Motor neuron (in vitro differentiated cells): ENCODE measurements at regions not wholly inside any gene's neighbourhood (a gene's known extent, or its start where the extent isn't known, plus 50 kb on each side); places are given as distances from the start of the nearest gene placed in this dataset.

ENCODE experiments used
- ATAC-seq, 8 experiments: fragments of 200-7000 bp; cut with Tn5 transposase; replicated peaks in 6 of 8; 2 replicates each; pipeline ENCODE4 v1.8.0; 2021; ENCODE audit warnings: mild to moderate bottlenecking in 8 of 8, moderate library complexity in 8 of 8
- H3K27ac ChIP-seq, 2 donors: fragments of 250-450 bp; sonication (Bioruptor Pico); 2 replicates each; pipeline ENCODE4 v1.9.0; 2021; ENCODE audit warnings: antibody characterized with exemption in 2 of 2, mild to moderate bottlenecking in 2 of 2, moderate library complexity in 1 of 2
- H3K4me1 ChIP-seq, 2 donors: fragments of 250-450 bp; sonication (Bioruptor Pico); replicated peaks in 1 of 2; 2 replicates each; pipeline ENCODE4 v1.6.1; 2021; ENCODE audit warnings: antibody characterized with exemption in 2 of 2, mild to moderate bottlenecking in 2 of 2, moderate library complexity in 1 of 2
- H3K4me3 ChIP-seq, 5 donors: fragments of 250-450 bp; sonication (Bioruptor Pico); 2 replicates each; pipeline ENCODE4 v1.9.0; 2021; ENCODE audit warnings: antibody characterized with exemption in 5 of 5, mild to moderate bottlenecking in 5 of 5, moderate library complexity in 4 of 5
- WGBS, 10 experiments: fragments of 450-650 bp; shearing (Covaris generic); methylation state at CpG; one replicate each; pipeline ENCODE4 v1.0.0; 2022; 5-methylcytosine and 5-hydroxymethylcytosine counted together
- in situ Hi-C, 9 experiments: fragments of 400-800 bp; cut with MboI; loops; one replicate each; pipeline ENCODE4 v1.15.0; 2021; ENCODE audit warnings: low sequenced_read_pairs in 9 of 9, low pct_unique_long_range_greater_than_20kb in 2 of 9; ENCODE audit not compliant: unreplicated experiment in 9 of 9

DNA sequence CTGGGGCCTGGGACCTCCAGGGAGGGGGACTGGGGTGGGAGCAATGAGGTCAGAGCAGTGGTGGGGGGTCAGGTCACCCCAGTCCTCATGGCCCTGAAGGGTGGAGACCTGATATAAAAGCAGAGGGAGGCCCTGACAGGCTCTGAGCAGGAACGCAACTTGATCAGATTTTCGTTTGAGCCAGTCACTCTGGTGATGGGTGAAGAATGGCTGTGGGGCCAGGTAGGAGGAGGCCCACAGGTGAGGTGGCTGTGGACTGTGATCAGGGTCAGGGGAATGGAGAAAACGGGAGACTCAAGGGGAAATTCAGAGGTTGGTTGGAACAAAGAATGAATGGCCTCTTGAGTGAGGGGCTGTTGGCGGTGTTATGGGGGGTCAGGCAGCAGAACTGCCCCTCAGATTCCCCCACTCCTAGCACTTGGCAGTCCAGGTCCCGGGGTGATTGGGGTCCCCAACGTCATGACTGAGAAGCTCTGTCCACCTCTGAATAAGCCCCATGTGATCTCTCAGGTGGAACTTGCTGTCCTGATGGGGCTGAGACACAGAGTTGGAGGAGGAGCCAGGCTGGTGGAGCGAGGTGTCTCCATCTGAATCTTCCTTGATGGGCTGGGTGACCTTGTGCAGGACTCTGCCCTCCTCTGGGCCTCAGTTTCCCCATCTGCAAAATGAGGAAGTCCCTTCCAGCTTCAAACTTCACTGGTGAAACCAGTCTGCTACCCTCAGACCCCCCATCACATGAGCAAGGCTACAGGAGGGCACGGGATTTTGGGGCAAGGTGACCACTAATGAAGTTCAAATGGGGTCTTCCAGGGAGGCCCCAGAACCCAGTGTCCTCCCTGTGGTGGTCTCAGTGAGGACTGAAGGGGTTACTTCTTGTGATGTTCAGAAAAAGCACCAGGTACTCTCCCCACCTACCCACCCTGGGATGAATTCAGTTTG is 683.0 kb downstream of the MATN1 start:
- 38 to 100% (median 78%) methylated on average over 1 to 7 of the region's 8 CpGs; no CpG with 5 or more reads in 3 of the 10 experiments for WGBS, 10 experiments

DNA sequence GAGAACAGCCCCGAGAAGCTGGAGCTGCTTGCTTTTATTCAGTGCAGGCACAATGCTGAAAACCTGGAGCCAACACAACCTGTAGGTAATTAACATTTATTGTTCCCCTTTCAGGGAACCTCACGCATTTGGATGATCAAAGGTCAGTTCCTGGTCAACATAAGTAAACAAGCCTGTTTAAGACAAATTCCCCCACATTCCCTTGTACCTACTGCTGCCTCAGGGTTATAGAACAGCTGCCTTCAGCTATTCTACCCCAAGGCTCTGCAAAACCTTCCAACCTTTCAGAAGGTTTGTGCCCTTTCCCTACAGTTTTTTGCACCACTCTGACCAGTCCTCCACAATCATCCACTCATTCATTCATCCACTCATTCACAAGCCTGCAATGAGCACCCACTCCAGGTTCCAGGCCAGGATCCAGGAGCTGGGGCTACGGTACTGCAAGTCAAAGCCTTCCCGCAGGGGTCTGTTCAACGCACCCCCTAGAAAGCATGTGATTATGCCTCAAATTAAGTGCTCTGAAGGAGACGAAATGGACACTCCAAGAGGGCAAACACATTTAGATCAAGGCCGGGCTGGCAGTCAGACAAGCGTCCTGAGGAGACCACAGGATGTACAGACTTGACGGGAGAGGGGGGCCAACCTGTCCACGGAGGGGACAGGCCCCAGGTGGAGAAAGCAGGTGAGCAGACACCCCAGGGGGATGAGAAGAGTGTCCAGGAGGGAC is 683.9 kb downstream of the MATN1 start:
- 0 to 92% (median 60%) methylated on average over 1 to 9 of the region's 10 CpGs; no CpG with 5 or more reads in 1 of the 10 experiments for WGBS, 10 experiments
- Histone ChIP-seq H3K27ac (no peak overlapping the region), H3K4me3 (no peak overlapping the region), H3K4me1 (peaks cover 0 to 3% of the 10 kb centered on the region in 2 donors)
- ATAC-seq = no peak
- in situ Hi-C loops = no loop called here

More for the DNA sequence above, 683.0 kb downstream of the MATN1 start:
- no peak for ATAC-seq
- no peak overlapping the region for H3K27ac ChIP-seq
- no peak overlapping the region for H3K4me3 ChIP-seq
- in situ Hi-C loops = no loop called here
- no peaks in the 10 kb centered on the region for H3K4me1 ChIP-seq

DNA sequence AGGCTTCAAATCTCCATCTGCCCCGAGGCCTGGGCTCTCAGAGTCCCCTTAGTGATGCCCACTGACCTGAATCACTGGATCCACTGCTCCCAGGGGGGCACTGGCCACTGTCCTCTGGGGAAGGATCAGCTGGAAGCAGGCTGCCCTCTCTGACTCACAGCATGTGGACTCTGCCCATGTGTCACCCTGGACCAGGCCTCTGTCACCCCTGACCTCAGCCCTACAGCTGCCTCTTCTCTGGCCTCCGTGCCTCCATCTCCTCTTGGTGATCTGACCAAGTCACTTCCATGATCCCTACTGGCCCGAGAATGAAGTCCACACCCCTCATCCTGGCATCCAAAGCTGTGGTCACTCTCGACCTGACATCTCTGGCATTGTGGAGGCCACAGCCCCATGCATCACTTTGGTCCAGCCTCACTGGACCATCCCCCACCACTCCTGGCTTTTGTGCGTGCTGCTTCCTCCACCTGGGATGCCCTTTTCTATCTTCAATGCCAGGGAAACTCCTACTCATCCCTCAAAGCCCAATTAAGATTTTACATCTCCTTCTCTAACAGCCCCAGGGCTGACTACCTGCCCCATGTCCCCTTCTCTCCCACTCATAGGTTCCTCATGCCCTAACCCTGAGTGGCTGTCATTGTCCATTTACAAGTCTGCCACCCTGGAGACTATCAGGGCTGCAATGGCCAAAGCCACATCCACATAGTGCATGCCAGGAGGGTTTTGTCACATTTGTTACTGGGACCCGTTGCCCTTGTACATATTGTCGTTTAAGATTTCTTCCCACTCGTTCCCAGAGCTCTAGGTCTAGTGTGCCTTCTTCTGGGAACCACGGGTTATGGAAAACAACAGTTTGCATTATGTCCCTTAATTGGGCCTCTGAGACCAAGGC is 685.0 kb downstream of the MATN1 start:
- 13 to 90% (median 41%) methylated on average over 1 to 9 of the region's 9 CpGs; no CpG with 5 or more reads in 2 of the 10 experiments for WGBS, 10 experiments
- in situ Hi-C loops = no loop called here
- no peak for ATAC-seq
- H3K4me3 ChIP-seq = no peak overlapping the region
- H3K4me1 ChIP-seq = peaks cover 0 to 7% of the 10 kb centered on the region in 2 donors
- no peak overlapping the region for H3K27ac ChIP-seq

DNA sequence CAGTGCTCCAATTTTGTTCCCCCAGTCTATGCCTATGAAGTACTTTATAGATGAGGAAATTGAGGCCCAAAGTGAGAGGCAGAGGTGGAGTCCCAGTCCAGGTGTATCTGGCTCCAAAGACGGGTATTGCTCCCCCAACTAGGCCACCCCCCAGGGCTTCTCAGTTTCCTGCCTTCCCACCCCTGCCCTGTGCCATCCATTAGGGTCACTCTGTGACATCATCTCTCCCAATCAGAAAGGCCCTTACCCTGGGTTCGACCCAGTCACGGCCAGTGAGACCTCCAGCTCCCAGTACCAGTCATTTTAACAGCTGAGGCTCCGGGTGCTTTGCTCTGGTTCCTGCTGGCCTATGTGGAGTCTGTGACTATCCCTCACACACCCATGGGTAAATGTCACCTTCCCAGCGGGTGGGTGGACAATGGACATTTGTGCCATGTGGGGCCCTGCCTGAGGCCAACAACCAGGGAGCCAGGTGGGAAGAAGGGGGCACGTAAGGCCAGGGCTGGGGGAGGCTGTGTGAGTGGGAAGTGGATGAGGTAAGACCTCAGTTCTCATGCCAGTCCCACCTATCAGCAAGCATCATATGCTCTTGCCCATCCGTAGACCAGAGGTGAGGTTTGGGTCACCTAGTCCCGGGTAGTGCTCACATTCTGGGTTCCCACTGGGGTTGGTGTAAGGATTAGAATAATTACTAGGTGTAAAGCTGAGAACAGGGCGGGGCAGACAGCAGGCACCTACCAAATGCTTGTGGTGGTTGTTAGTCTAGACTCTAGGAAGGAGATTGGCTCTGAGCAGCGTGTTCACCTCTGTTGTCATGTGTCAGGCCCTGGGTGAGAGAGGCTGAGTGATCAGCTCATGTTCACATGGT is 685.9 kb downstream of the MATN1 start:
- Histone ChIP-seq H3K4me3 (no peak overlapping the region), H3K27ac (no peak overlapping the region), H3K4me1 (peaks cover 0 to 7% of the 10 kb centered on the region in 2 donors)
- in situ Hi-C loops = no loop called here
- WGBS, 10 experiments = 20 to 77% (median 63%) methylated on average over 1 to 5 of the region's 10 CpGs; no CpG with 5 or more reads in 3 of the 10 experiments
- no peak for ATAC-seq

DNA sequence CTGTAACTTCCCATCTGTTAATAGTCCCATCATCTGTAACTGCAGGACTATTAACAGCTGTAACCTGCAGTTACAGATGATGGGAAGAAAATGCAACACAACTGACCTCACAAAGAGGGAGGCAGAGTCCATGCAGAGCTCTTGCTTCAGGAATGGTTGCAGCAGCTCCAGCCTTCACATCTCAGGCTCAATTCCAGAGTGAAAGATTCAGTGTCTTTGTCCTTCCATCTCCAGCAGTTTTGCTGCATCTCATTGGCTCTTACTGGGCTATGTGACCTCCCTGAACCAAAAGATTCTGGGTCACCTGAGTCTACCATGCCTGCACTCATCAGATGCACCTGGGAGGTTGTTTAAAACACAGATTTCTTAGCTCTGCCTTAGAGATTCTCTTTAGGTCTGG is 686.7 kb downstream of the MATN1 start:
- no peak overlapping the region for H3K27ac ChIP-seq
- ATAC-seq = no peak
- no peak overlapping the region for H3K4me3 ChIP-seq
- in situ Hi-C loops = no loop called here
- H3K4me1 ChIP-seq = peaks cover 0 to 7% of the 10 kb centered on the region in 2 donors

DNA sequence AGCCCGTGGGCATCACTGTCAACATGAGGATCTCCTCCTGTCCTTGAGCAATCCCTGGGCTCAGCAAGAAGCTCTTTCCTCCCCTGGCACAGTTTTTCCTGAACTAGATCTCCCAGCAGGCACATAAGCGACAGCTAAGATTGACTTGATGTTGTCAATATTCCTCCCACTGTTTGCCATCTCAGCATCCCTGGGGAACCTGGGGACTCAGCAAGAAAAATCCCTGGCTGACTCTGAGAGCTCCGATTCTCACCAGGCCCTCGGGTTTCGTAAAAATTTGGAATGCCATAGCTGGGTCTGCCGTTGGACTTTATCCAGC is 687.2 kb downstream of the MATN1 start:
- H3K4me1 ChIP-seq = peaks cover 0 to 7% of the 10 kb centered on the region in 2 donors
- no peak overlapping the region for H3K4me3 ChIP-seq
- no peak for ATAC-seq
- H3K27ac ChIP-seq = no peak overlapping the region
- in situ Hi-C loops = no loop called here
- WGBS, 10 experiments = 40 to 100% (median 75%) methylated on average over 1 to 6 of the region's 6 CpGs; no CpG with 5 or more reads in 2 of the 10 experiments

DNA sequence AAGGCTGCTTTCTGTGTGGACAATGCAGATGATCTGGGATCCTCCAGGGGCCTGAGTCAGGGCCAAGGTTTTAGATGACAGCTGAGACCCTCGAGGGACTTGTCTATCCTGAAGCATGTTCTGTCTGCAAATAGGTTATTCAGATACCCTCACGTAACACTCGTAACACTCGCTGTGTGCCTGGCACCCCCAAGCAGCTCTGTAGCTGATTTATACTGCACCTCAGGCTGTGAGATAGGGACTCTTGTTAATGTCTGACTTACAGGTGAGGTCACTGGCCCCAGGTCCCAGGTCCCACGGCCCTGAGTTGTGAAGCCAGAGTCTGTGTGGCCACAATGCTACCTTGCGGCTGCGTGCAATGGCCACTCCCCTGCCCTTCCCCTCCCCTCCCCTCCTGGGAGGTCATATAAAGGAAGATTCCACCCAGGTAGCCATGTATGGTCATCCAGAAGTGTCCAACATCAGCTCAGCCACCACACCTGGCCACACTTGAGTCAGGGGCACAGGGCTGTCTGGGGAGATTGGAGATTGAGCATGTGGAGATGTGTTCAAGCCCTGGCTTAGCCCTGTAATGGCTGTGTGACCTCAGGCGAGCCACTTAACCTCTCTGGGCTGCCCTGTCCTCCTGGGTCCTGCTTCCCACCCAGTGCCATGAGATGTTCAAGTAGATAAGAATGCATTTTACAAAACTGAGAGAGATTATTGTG is 687.7 kb downstream of the MATN1 start:
- 30 to 81% (median 74%) methylated on average over 1 to 7 of the region's 8 CpGs; no CpG with 5 or more reads in 2 of the 10 experiments for WGBS, 10 experiments
- Histone ChIP-seq H3K4me3 (no peak overlapping the region), H3K27ac (no peak overlapping the region), H3K4me1 (peaks cover 0 to 7% of the 10 kb centered on the region in 2 donors)
- no peak for ATAC-seq
- in situ Hi-C loops = no loop called here

DNA sequence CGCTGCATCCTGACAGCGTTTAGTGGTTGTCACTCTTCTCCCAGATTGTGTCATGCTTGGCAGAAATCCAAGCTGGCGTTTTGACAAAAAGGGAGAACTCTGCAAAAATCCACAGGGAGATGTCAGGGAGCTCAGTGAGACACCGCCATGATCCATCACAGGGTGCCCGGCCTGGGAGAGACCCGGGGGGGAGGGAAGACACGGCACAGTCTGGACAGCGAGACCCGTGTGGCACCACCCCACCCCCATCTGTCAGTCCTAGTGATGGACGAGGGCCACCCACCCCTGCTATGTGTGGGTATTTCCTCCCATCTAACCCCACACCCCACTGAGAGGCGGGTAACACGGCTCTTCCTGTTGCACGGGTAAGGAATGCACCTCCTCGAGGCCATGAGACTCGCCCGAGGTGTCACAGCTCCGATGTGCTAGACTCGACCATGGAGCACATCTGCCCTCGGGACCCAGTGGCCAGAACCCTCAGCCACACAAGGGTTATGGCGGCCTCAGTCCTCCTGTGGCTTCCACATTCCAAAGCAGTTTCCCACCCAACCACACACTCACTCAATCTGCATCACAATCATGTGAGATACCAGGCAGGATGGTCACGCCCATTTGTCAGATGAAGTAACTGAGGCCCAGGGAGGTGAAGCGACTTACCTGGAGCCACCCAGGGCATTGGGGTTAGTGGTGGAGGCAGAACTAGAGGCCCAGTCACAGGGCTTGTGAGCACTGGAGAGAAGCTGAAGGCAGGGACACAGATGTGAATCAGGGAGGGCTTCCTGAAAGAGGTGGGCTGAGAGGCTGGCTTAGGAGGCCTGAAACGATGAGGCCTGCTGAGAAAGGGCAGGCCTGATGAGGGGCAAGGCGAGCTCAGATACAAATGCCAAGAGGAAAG is 688.5 kb downstream of the MATN1 start:
- ATAC-seq = peak in 7 of 8 experiments; percentile 34 to 93 (median 74)
- in situ Hi-C loops = no loop called here
- Histone ChIP-seq H3K4me1 (peaks cover 0 to 7% of the 10 kb centered on the region in 2 donors), H3K4me3 (no peak overlapping the region), H3K27ac (peak overlapping the region in 1 of 2 donors; percentile 29)
- WGBS, 10 experiments = 4 to 80% (median 55%) methylated on average over 1 to 21 of the region's 24 CpGs; no CpG with 5 or more reads in 2 of the 10 experiments

DNA sequence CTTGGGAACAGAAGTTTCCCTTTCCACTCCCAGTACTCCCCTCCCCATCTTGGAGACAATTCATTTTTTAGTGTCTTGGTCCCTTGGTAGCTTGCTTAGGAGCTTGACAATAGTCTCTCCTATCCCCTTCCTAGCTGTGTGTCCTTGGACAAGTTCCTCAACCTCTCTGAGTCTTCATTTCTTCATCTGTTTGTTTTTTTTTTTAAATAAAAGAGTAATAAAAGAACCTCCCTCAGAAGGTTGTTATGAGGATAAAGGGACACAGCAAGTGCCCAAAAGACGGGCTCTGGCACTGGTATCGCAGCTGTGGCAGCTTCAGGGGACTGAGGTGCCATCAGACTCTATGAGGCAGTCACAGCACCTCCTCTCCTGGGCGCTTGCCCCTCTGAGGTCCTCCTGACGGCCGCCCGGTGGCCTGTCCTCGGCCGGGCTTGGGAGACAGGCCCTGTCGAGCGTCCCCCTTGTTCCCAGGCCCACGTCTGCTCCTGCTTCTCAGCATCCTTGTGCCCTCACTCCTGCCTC is 689.2 kb downstream of the MATN1 start:
- 22 to 100% (median 82%) methylated on average over 1 to 8 of the region's 11 CpGs; no CpG with 5 or more reads in 4 of the 10 experiments for WGBS, 10 experiments
- in situ Hi-C loops = no loop called here

DNA sequence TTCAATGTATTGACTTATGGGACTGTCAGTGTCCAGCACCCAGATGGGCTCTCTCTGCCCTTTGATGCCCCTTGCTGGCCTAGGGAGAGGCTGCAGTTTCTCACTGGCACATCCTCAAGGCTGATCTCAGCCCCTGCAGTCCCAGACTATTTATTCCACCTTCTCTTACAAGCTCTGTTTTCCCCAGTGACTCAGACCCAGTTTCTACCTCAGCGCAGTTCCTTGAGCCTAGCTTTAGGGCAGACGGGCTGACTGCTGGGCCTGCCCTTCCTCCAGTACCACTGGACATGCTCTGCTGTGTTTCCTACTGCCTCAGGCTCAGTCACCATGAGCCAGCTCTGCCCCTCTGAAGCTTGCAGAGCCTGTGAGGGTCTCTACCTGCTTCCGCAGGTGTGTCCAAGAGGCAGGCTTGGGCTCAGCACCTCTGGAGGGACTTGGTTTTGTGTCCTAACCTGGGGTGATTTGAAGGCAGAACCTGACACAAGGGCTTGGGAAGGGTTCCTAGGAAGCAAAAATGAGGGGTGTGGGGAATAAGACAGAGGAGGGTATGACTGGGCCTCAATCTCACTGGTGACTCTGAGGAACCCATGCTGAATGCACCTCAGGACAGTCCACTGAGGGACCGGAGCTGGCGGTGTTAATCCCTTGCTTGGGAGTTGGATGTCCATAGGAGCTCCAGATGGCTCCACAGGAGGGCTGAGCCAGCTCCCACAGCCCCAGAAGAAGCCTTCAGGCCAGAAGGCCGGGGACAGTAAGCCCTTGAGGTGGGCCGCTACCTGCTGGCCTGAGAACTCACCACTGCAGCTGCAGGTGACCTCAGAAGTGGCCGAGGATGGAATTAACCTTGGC is 689.9 kb downstream of the MATN1 start:
- Histone ChIP-seq H3K4me3 (no peak overlapping the region), H3K4me1 (peaks cover 0 to 7% of the 10 kb centered on the region in 2 donors), H3K27ac (no peak overlapping the region)
- WGBS, 10 experiments = 0 to 100% (median 75%) methylated on average over 1 to 5 of the region's 8 CpGs; no CpG with 5 or more reads in 3 of the 10 experiments
- peak in 2 of 8 experiments; percentile 21 to 54 for ATAC-seq
- in situ Hi-C loops = no loop called here

More for the DNA sequence above, 689.2 kb downstream of the MATN1 start:
- ATAC-seq = peak in 1 of 8 experiments; percentile 86
- H3K4me1 ChIP-seq = peaks cover 0 to 7% of the 10 kb centered on the region in 2 donors
- H3K4me3 ChIP-seq = no peak overlapping the region
- H3K27ac ChIP-seq = peak overlapping the region in 1 of 2 donors; percentile 29
